ENCODE measurements at regions not wholly inside any gene's neighbourhood (a gene's known extent, or its start where the extent isn't known, plus 50 kb on each side); places are given as distances from the start of the nearest gene placed in this dataset.

- Histone ChIP-seq H3K27me3 (no peaks in the 10 kb centered on the region), H3K36me3 (no peaks in the 10 kb centered on the region), H3K9me3 (ENCODE audit: low read depth) (no peaks in the 10 kb centered on the region), H3K27ac (no peak overlapping the region), H3K4me3 (no peak overlapping the region), H3K4me1 (ENCODE audit: low read depth) (no peaks in the 10 kb centered on the region)
- DNase-seq (ENCODE audit: low read depth in 1 of 2, low spot score in 1 of 2) = no peak
- TF ChIP-seq CTCF (IDR thresholded peaks at IDR 0.05; ENCODE audit: low read depth, low read length) = no peak
Observed at GRCh38 chr4:35511851-35512250, 732.5 kb downstream of the ARAP2 start.

GRCh38 chr4:35516102-35516501, 728.2 kb downstream of the ARAP2 start:
- no peak overlapping the region for H3K4me3 ChIP-seq
- no peak for TF ChIP-seq CTCF (IDR thresholded peaks at IDR 0.05; ENCODE audit: low read depth, low read length)
- H3K36me3 ChIP-seq = no peaks in the 10 kb centered on the region
- H3K4me1 ChIP-seq (ENCODE audit: low read depth) = no peaks in the 10 kb centered on the region
- no peak overlapping the region for H3K27ac ChIP-seq
- H3K27me3 ChIP-seq = no peaks in the 10 kb centered on the region
- no peaks in the 10 kb centered on the region for H3K9me3 ChIP-seq (ENCODE audit: low read depth)
- no peak for DNase-seq (ENCODE audit: low read depth in 1 of 2, low spot score in 1 of 2)

GRCh38 chr4:35520059-35520458, 724.3 kb downstream of the ARAP2 start:
- DNase-seq (ENCODE audit: low read depth in 1 of 2, low spot score in 1 of 2) = no peak
- Histone ChIP-seq H3K27ac (no peak overlapping the region), H3K36me3 (no peaks in the 10 kb centered on the region), H3K9me3 (ENCODE audit: low read depth) (no peaks in the 10 kb centered on the region), H3K4me3 (no peak overlapping the region), H3K4me1 (ENCODE audit: low read depth) (no peaks in the 10 kb centered on the region), H3K27me3 (no peaks in the 10 kb centered on the region)
- no peak for TF ChIP-seq CTCF (IDR thresholded peaks at IDR 0.05; ENCODE audit: low read depth, low read length)

DNA sequence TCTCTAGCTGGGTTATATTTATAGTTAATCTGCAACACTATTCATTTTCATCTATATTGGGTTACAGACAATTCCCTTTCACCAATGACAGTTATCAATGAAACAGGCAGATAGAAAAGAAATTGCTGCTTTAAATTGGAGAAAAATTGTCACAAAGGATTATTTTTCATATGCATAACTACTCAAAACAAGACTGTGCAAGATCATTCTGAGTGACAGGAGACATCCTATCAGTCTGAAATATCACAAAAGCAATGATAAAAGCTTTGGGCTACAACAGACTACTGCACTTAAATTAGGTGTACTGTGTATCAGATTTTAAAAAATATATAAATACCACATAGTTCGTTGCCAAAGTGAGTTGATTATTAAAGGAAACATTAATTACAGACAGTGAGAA, 722.6 kb downstream of the ARAP2 start:
- no peaks in the 10 kb centered on the region for H3K27me3 ChIP-seq
- TF ChIP-seq CTCF (IDR thresholded peaks at IDR 0.05; ENCODE audit: low read depth, low read length) = no peak
- no peak overlapping the region for H3K27ac ChIP-seq
- H3K9me3 ChIP-seq (ENCODE audit: low read depth) = no peaks in the 10 kb centered on the region
- no peak for DNase-seq (ENCODE audit: low read depth in 1 of 2, low spot score in 1 of 2)
- H3K4me1 ChIP-seq (ENCODE audit: low read depth) = no peaks in the 10 kb centered on the region
- H3K4me3 ChIP-seq = no peak overlapping the region
- H3K36me3 ChIP-seq = no peaks in the 10 kb centered on the region

DNA sequence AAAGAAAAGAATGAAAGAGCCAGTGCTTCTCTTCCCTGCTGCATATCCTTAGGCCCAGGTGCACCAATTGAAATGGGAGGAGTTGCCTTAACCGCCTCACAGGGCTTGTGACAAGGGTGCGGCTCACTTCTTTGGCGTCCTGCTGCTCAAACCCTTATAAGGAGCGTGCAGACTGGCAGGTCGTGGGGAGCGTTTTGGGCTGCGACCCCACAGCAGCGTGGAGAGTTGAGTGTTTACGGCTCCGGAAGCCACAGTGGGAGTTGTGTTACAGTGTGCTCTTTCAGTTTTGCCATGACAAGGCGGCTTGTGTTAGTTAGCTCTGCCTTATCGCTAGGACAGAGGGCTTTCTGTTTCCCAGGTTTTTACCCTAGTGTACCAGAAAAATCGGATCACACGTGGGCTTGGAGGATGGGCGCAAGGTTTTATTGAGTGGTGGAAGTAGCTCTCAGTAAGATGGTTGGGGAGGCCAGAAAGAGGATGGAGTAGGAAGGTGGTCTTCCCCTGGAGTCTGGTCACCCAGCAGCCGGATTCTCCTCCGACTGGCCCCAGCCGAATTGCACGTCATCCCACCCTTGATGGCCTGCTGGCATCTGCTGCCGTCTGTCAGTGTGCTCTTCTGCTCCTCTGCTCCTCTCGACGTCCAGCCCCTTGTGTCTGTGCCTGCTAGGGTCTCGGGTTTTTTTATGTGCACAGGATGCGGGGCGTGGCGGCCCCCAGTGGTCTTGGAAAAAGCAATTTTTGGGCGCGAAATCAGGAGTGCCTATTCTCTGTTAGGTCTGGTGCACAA, 718.9 kb downstream of the ARAP2 start:
- no peak for DNase-seq (ENCODE audit: low read depth in 1 of 2, low spot score in 1 of 2)
- Histone ChIP-seq H3K4me1 (ENCODE audit: low read depth) (no peaks in the 10 kb centered on the region), H3K4me3 (no peak overlapping the region), H3K36me3 (no peaks in the 10 kb centered on the region), H3K27ac (no peak overlapping the region), H3K9me3 (ENCODE audit: low read depth) (no peaks in the 10 kb centered on the region), H3K27me3 (no peaks in the 10 kb centered on the region)
- TF ChIP-seq CTCF (IDR thresholded peaks at IDR 0.05; ENCODE audit: low read depth, low read length) = no peak
